NCI-H82 treated with DMSO at 0.1 percent for 48 hours (cell line): ENCODE measurements at regions not wholly inside any gene's neighbourhood (a gene's known extent, or its start where the extent isn't known, plus 50 kb on each side); places are given as distances from the start of the nearest gene placed in this dataset.
"Not testable (repeated sequence)": the region's sequence is repeated elsewhere in the genome, so short reads cannot be mapped to it uniquely, and the experiment has no call there.

Experiments
- DNase-seq: peaks from one replicate; lab custom pipeline; 2025; ENCODE audit not compliant: unreplicated experiment; lab: John Stamatoyannopoulos, UW

DNA sequence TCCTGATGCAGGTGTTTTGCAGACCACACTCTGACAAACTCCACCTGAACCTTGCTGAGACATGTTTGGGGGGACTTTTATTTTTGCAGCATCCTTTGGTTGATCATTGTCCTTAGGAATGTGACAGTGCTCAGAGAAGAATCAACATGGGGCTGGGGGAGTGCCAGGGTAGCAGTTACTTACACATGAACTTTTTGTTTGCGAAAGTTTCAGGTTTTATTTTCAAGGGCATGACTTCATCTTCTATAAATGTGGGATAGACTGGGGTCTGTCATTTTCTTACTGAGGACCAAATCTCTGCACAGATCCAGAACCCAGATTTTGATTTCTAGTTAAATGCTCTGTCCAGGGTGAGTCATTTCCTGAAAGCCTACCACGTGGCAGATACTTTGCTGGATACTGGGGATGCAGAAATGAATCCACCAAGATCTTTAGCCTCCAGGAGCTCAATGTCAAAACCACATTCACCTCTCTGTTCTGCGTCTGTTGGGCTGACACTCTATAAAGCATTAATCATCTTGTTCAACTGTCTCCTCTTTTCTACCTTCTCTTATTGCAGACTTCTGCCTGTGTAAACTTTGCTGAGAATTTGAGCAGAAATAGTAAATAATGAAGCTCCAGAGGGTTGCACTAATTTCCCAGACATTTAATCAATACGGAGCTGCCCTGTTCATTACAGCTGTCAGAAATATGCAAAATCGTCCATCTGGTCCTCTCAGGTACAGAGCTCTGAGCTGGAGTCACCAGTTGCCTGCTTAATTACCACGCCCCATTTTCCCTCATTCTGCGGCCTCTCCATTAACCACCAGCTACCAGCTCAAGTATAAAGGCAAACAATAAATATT, 387.9 kb downstream of the MIAT start:
- DNase-seq = no peak

DNA sequence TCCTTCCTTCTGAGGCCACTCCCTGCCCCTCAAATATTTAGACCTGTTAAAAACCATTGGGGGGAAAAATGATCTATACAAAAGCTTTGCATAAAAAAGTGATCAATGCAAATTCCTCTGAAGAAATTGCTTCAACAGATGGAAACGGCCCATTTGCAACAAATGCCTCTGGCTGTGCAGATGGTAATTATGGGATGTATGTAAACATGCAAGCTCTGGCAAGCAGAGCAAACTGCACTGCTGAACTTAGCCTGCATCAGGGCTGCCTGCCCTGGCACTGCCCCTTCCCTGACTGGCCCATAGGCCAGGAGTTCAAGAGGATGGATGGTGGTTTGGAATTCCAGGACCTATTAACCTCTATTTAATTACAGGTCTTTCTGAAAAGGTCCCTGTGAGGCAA, 388.7 kb downstream of the MIAT start:
- no peak for DNase-seq

DNA sequence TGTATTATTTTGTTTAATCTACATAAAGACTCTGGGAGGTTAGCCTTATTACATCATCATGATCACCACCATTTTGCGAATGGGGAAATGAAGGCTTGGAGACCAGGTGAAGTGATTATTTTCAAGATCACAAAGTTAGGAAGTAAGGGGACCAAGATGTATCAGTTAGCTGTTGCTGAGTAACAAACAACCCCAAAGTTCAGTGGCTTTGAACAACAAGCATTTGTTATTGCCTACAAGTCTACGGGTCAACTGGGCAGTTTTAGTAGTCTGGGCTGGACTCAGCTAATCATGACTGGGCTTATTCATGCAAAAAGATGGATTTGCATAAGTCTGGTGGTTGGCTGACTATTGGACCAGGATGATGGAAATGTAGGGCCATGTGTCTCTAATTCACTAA, 389.2 kb downstream of the MIAT start:
- no peak for DNase-seq

DNA sequence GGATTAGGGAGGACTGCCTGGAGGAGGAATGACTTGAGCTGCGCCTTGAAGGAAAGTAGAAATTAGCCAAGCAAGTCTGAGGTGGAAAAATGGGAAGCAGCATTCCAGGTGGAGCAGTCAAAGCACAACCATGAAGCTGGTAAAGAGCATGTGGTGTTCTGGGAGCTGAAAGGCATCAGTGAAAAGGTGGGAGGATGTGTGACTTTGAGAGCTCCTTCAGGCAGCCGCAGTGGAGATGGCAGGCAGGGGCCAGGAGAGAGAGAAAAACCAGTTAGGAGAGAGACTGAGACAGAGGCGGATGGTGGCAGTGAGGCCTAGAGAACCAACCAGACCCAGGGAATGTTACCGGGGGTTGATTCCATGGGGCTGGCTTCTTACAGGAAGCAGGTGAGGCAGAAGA, 393.4 kb downstream of the MIAT start:
- no peak for DNase-seq

DNA sequence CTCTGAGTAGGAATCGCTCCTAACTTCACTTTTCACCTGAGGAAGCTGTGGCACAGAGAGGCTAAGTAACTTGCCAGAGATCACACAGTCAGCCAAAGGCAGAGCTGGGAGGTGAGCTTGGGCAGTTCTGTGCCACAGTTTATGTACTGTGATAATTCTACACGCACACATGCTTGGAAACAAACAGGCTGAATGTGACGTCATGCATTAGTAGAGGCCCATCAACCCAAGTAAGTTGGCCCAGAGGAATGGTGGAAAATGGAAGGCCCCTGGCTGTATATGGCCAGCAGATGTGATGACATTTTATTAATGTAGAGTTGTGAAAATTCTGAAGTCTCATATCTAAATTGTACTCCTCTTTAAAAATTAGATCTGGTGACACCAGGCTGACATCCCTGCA, 394.0 kb downstream of the MIAT start:
- no peak for DNase-seq

DNA sequence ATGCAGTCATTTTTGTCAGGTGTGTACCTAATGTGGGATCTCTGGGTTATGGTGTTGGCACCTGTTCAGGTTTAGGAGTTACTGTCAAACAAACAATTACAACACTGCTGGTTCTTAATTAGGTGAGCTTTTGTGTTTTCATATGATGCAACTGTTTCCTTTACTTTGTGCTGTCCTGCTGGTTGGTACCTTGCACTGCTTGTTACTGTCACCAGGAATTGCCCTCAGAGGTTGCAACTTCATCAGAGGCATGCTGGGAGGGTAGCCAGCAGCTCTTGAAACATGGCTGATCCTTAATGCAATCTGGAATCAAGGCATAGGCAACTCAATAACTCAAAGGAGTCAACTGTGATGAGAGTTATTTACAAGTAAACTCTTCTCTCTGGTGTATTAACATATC, 400.3 kb downstream of the MIAT start:
- no peak for DNase-seq

DNA sequence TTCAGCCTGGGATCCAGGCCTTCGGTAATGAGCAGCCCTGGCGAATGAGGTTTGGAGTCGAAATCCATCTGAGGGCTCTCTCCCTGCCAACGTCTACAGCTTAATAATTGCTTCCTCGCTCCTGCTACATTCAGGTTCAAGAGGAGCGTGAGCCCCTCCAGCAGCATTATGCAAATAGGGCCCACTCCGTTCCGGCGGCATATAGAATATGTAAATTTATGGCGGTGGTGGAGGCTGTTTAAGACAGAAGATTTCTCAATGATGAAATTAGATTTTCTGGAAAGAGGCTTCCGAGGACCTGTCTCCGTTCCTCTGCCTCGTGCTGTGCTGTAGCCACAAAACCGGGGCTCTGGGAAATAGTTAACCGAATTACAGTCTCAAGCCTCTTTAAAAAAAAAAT, 402.8 kb downstream of the MIAT start:
- DNase-seq = no peak

DNA sequence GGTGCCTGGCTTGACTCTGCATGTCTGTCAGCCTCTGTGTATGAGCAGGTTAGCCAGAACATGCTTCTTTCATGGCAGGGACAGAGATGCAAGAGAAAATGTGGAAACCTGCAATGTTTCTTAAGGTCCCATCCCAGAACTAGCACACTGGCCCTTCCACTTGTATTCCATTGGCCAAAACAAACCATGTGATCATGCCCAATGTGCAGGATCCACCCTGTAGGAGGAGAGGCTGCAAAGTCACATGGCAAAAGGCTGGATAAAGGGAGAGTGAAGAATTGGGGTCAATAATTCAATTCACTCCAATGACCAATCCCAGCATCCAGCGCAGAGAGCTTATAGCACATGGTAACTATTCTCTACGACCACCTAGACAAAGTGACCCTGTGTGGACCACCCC, 405.5 kb downstream of the MIAT start:
- no peak for DNase-seq

DNA sequence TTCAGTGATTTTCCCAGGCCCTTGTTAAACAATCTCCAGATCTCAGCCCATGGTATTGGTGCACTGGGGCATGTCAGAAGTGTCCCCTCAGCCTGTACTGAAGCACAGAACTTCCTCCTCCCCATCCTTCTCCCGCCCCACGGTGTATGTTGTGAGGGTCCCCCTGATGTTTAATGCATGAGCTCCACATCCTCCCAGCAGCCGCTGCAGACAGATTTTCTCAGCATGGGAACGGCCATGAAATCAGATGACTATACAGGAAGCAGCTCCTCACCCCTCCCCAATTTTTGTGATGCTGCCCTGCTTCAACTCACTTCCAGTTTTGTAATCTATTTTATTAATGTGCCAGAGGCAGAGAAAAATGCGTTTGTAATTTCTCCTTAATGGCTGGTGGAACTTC, 406.0 kb downstream of the MIAT start:
- DNase-seq = no peak

DNA sequence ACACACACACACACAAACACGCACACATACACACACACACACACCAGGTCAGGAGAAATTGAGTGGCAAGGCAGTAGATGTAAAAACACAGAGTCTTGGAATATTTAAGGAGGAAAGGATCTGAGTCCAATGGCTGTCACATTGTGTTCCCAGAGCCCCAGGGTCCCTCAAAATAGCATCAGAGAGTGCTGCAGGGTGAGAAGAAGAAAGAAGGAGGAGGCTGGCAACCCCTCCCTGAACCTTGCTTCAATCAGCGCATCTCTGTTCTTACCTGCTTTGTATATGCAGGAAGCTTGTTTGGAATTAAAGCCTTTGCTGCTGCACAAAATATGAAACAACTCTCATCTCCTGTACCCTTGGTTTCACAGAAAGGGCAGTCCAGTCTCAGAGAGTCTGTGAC, 406.5 kb downstream of the MIAT start:
- no peak for DNase-seq

DNA sequence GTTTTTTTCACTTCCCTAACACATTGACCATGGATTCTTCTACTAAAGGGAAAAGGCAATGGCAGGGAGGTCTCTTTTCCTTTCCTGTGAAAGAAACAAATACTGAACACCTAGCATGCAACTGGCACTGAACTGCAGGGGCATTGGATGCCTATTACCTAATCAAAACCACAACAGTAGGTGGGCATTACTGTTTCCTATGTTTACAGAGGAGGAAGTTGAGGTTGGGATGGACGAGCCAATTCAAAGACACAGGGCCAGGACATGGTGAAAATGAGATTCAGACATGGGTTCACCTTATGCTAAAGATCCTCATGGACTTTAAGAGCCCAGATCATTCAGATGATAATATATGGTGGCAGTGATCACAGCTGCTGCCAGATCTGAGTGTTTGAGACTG, 407.0 kb downstream of the MIAT start:
- DNase-seq = no peak

DNA sequence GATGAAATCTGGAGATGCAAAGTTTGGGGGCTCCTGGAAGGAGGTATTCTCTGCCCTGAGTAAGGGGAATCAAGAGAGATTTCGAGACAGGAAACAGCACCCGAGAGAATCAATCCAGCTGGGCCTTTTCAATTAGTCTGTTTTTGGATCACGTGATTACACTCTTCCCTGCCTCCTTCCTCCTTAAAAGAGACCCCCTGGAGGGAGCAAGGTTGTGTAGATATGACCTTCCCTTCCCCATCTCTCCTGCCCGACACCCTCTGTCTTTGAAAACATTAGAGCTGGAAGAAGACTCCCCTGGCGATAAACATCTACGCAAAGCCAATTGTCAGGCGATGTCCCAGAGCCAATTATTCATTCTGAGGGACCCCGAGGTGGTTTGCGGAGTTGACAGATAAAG, 407.9 kb downstream of the MIAT start:
- no peak for DNase-seq

DNA sequence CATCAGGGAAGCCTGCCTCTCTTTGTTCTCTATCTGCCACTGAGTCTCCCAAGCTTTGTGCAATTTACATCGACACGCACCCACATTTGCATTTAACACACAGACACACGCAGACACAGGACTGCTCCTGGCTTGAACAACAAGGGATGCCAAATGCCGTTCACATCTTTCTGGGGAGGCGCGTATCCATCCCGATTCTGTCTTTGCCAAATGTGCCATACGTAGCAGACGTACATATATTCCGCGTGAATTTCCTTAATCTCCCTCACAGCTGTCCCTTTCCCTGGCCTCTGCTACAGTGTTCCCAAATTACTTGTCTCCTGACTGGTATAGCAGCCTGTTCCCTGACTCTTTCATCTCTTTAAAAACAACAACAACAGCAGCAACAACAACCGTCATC, 409.5 kb downstream of the MIAT start:
- DNase-seq = no peak

DNA sequence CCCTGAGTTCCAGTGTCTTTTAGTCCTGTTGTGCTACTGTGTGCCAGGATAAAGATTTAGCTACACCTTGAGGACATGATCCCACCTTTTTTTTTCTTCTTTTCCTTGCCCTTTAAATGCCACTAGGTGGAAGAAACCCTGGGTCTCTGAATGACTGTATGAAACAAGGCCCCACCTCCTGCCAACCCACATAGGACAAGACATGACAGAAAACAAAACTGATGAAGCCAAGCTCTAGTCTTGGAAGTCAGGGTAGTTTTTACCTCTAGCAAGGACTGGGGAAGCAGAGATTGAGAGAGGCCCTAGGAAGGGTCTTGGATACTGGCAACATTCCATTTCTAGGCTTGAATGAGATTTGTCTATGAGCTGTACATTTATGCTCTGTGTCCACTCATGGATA, 410.7 kb downstream of the MIAT start:
- no peak for DNase-seq

DNA sequence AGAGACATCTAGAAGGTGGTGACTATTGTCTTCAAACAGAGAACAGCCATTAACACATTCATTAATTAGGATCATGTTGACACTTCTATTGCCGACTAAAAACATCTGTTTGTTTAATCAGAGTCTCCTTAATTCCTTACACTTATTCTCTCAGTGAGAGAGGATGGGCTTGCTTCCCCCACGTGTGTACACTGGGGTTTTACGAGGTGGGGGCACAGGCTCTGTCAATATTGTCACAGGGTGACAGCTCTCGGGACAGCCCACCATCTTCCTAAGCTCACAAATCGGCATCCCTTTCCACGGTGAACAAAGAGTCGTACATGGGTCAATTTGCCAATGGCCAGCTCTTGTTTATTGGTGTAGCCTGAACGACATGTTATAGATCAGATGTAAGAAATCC, 413.2 kb downstream of the MIAT start:
- DNase-seq = no peak

DNA sequence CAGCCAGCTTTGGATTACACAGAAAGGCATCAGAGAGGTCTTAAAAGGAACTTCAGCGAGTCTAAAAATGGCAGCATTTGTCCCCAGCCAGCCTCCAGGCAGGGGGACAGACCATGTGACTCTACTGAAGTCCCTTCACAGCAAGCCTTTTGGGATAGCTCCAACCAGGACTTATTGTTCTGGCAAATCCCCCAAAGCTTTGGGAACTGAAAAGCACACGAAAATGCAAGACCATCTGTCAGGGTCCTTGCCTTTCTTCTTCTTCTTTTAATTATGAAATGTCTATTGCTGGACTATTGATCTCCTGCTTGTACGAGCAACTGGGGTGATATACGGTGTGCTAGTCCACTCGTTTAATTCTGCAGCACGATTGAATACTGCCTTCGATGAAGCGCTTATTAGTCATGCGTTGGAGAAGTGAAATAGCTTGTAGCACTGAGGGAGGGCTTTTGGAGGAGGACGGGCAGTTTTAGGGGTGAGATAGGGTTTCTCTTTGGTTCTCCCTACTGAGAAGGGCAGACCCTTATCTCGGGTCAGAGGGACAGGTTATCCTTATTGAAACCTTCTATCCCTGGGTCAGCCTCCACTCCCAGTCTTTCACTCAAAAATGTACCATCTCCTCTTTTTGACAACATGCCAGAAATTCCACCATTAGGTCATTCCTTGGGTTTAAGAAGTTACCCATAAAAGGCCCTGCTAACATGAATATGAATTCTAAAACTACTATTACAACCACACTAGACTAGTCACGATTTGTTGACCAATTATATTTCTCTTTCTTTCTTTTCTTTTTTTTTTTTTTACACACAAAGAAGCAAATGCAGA, 416.4 kb downstream of the MIAT start:
- no peak for DNase-seq

DNA sequence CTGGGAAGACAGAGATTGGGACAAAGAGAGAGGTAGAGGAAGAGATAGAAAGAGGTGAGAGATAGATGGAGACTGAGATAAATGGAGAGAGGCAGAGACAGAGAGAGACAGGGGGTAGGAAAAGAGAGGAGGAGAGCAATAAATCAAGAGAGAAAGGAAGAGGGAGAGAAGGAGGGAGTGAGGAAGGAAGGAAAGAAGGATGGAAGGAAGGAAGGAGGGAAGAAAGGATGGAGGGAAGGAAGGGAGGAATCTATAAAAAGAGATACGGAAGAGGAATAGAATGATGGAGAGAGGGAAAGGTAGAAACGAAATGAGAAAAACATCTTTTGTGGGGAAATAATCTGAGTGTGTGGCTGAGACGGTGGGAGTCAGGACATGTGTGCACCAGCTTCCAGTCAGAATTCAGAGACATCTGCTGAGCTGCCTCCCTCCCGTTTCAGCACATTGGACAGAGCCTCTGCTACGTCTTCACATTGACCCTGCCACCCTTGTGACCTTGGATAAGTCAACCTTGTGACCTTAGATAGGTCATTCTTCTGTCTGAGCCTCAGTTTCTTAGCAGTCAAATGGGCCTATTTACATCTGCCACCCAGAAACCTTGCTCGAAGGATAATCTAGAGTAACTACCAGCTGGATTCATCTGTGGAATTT, 417.8 kb downstream of the MIAT start:
- no peak for DNase-seq

DNA sequence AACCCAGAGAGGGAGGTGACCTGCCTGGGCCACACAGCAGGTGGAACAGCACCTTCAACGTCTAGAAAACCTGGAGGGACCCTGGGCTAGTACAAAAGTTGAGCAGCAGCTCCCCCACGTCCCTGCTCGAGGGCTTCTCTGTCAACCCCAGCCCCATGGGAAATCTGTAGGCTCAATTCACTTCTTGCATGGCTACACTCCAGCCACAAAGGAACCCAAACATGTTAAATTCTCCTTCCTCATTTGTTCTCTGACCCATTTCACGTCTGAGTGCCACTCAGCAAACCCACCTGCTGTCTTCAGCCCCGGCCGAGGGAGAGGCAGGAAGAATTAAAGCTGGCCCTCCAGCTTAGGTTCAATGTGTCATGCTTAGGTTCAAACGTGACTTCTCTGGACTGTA, 418.5 kb downstream of the MIAT start:
- DNase-seq = no peak

DNA sequence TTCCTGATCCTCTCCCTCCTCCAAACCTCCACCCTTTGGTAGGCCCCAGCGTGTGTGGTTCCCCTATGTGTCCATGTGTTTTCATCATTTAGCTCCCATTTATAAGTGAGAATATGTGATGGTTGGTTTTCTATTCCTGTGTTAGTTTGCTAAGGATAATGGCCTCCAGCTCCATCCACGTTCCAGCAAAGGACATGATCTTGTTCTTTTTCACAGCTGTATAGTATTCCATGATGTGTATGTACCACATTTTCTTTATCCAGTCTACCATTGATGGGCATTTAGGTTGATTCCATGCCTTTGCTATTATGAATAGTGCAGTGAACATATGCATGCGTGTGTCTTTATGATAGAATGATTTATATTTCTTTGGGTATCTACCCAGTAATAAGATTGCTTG, 420.7 kb downstream of the MIAT start:
- DNase-seq = not testable (repeated sequence)

DNA sequence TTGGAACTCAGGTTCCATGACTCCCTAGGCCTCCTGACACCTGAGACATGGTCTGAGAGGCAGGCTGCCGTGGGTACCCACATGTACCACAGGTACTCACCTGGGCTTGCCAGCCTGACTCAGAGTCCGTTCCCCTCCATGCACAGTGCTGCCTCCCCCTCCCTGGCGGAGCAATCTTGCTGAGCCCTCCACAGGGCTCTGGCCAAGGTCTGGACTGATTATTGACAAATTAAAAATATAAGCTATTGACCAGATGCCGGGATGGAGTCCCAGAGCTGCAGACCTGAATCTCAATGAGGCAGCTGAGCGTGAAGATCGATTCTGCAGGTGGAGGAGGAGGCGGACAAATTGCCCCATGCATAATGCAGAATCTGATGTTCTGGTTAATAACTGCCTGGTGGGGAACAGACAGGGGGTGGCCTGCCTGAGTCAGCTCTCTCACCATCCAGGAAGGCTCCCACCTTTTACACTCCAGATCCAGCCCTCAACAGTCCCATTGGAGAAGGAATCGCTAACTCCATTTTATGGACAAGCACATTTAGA, 422.7 kb downstream of the MIAT start:
- DNase-seq = no peak

DNA sequence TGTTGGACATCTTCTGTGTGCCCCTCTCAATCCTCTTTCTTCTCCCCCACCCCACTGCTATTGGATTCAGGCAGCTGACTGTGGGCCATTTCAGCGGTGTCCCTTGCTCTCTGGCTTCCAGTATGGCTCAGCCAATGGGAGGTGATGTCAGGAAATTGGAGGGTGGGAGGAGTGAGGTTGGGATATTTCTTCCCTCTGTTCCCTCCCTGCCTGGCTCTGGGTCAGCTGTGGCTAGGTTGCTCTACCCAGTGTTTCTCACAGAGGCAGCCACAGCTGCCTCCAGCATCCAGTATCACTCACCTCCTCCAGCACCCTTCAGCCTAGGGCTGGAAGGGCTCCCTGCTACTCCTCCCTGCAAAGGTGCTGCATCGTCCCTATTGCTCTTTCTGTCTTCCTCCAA, 423.5 kb downstream of the MIAT start:
- DNase-seq = no peak

DNA sequence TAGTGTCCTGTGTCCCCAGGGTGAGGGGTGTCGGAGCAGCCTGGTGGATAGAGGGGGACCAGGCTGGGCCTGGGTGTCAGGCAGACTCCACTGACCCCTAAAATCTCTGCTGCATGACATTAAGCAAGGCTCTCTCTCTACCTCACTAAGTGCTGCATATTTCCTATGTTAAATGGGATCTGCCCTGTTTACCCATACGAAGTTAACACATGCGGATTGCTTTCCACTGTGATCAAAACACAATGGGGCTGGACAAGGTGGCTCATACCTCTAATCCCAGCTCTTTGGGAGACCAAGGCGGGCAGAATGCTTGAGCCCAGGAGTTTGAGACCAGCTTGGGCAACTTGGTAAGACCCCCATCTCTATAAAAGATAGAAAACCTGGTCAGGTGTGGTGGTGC, 426.2 kb downstream of the MIAT start:
- DNase-seq = no peak
